GM12878 (cell line): ENCODE measurements at regions not wholly inside any gene's neighbourhood (a gene's known extent, or its start where the extent isn't known, plus 50 kb on each side); places are given as distances from the start of the nearest gene placed in this dataset.

Source experiments
- ATAC-seq: fragments of 200-7000 bp; cut with Tn5 transposase; 3 replicates; pipeline ENCODE4 v1.9.1; 2020; ENCODE audit warnings: mild to moderate bottlenecking, moderate library complexity
- BruUV-seq: library from RNA; stranded (reverse); fragments of 400-500 nt; replicated peaks from 2 replicates; lab custom pipeline; 2021; lab: Mats Ljungman, UMichigan
- CTCF ChIA-PET: fragments of 300-600 bp; sonication (Branson Sonifier 250); formaldehyde crosslinking; extraction: SDS; loops from one replicate; lab custom pipeline; 2021; ENCODE audit warnings: inconsistent platforms; lab: Yijun Ruan, JAX
- POLR2A ChIA-PET: fragments of 350-600 bp; formaldehyde crosslinking; extraction: SDS; loops from one replicate; lab custom pipeline; 2021; ENCODE audit warnings: inconsistent platforms; lab: Charles Lee
- RAD21 ChIA-PET: fragments of 300-600 bp; sonication (Branson Sonifier 250); formaldehyde crosslinking; loops from one replicate; lab custom pipeline; 2023; ENCODE audit warnings: antibody characterized with exemption; ENCODE audit not compliant: unreplicated experiment; lab: Charles Lee
- SMC1A ChIA-PET: fragments of 300-600 bp; sonication (Branson Sonifier 250); formaldehyde crosslinking; loops from one replicate; lab custom pipeline; 2023; ENCODE audit not compliant: unreplicated experiment, uncharacterized antibody; lab: Charles Lee
- DNase-seq: peaks from one replicate; pipeline ENCODE4 v3.0.0-alpha.2; 2011; ENCODE audit warnings: low read depth, low spot score
- FAIRE-seq: peaks from 3 replicates; lab custom pipeline; 2011; peaks lifted over from hg19 to GRCh38; lab: Jason Lieb, UNC
- H2AFZ ChIP-seq: 2 replicates; pipeline ENCODE4 v1.6.0; 2011; ENCODE audit warnings: low read depth, low read length, control low read depth; ENCODE audit not compliant: control insufficient read depth
- H3K27ac ChIP-seq: 2 replicates; pipeline ENCODE4 v1.5.1; 2011; ENCODE audit warnings: control low read depth; ENCODE audit not compliant: control insufficient read depth, insufficient read depth
- H3K27me3 ChIP-seq, 2 experiments: replicated peaks in 1 of 2; 2 replicates each; pipeline versions ENCODE4 v1.6.0 to v1.6.1; 2011; ENCODE audit warnings: low read length in 1 of 2; ENCODE audit not compliant: control insufficient read depth in 2 of 2, insufficient read depth in 2 of 2
- H3K36me3 ChIP-seq, 2 experiments: 2 replicates each; pipeline ENCODE4 v1.5.1; 2011; ENCODE audit warnings: low read length in 1 of 2; ENCODE audit not compliant: control insufficient read depth in 2 of 2, insufficient read depth in 2 of 2
- H3K4me1 ChIP-seq: 2 replicates; pipeline ENCODE4 v1.6.1; 2011; ENCODE audit warnings: mild to moderate bottlenecking, low read length, moderate library complexity, mixed read lengths; ENCODE audit not compliant: control insufficient read depth, insufficient read depth
- H3K4me2 ChIP-seq: 2 replicates; pipeline ENCODE4 v1.6.0; 2011; ENCODE audit warnings: control low read depth; ENCODE audit not compliant: control insufficient read depth, insufficient read depth
- H3K4me3 ChIP-seq: fragments of 200-600 bp; sonication (generic); 2 replicates; pipeline ENCODE4 v1.5.1; 2016
- H3K79me2 ChIP-seq: 2 replicates; pipeline ENCODE4 v1.6.0; 2011; ENCODE audit warnings: low read length; ENCODE audit not compliant: control insufficient read depth, insufficient read depth
- H3K9ac ChIP-seq: 2 replicates; pipeline ENCODE4 v1.8.0; 2011; ENCODE audit warnings: low read length, control low read depth, mixed read lengths; ENCODE audit not compliant: control insufficient read depth, insufficient read depth
- H3K9me3 ChIP-seq: replicated peaks from 3 replicates; pipeline ENCODE4 v1.5.1; 2011; ENCODE audit warnings: mild to moderate bottlenecking, low read length; ENCODE audit not compliant: control insufficient read depth, insufficient read depth
- H4K20me1 ChIP-seq: 2 replicates; pipeline ENCODE4 v1.6.0; 2011; ENCODE audit not compliant: control insufficient read depth, insufficient read depth
- E4F1 ChIP-seq: fragments of 450-650 bp; IDR thresholded peaks from 2 replicates; pipeline ENCODE4 v1.6.1; 2018; ENCODE audit warnings: borderline replicate concordance, mild to moderate bottlenecking; ENCODE audit not compliant: partially characterized antibody
- HCFC1 ChIP-seq: fragments of 150-350 bp; IDR thresholded peaks from 2 replicates; pipeline ENCODE4 v1.6.1; 2014; ENCODE audit warnings: low read length
- HDAC2 ChIP-seq: fragments of 200-600 bp; sonication (generic); IDR thresholded peaks from 2 replicates; pipeline ENCODE4 v1.6.1; 2017
- IRF5 ChIP-seq: fragments of 450-650 bp; IDR thresholded peaks from 2 replicates; pipeline ENCODE4 v1.6.1; 2017; ENCODE audit warnings: borderline replicate concordance
- PAX8 ChIP-seq: fragments of 450-650 bp; IDR thresholded peaks from 2 replicates; pipeline ENCODE4 v1.6.1; 2017; ENCODE audit warnings: mild to moderate bottlenecking, moderate library complexity
- POLR2AphosphoS5 ChIP-seq: IDR thresholded peaks from 2 replicates; pipeline ENCODE4 v1.6.1; 2011; ENCODE audit warnings: mild to moderate bottlenecking, low read length, inconsistent platforms
- POU2F2 ChIP-seq: IDR thresholded peaks from 3 replicates; pipeline ENCODE4 v1.6.1; 2011; ENCODE audit warnings: low read depth, mild to moderate bottlenecking, low read length, borderline replicate concordance
- SMARCA5 ChIP-seq: fragments of 450-650 bp; IDR thresholded peaks from 2 replicates; pipeline ENCODE4 v1.6.1; 2017; ENCODE audit warnings: mild to moderate bottlenecking
- SP1 ChIP-seq: IDR thresholded peaks from one replicate; pipeline ENCODE4 v1.6.1; 2011; ENCODE audit warnings: low read depth, low read length
- SUZ12 ChIP-seq: fragments of 200-600 bp; sonication (generic); IDR thresholded peaks from one replicate; pipeline ENCODE4 v1.6.1; 2018; ENCODE audit warnings: antibody characterized with exemption, mild to moderate bottlenecking; ENCODE audit not compliant: unreplicated experiment
- WRNIP1 ChIP-seq: IDR thresholded peaks from 2 replicates; pipeline ENCODE4 v1.6.1; 2011; ENCODE audit warnings: low read depth, low read length, improper control_type of control experiment, borderline replicate concordance
- ZNF687 ChIP-seq: fragments of 450-650 bp; IDR thresholded peaks from 2 replicates; pipeline ENCODE4 v1.6.1; 2017; ENCODE audit warnings: mild to moderate bottlenecking, moderate library complexity
- ZSCAN29 ChIP-seq: fragments of 450-650 bp; IDR thresholded peaks from 2 replicates; pipeline ENCODE4 v1.6.1; 2017; ENCODE audit warnings: mild to moderate bottlenecking, moderate library complexity
- WGBS: methylation state at CpG from one replicate; pipeline ENCODE4 v1.1.6; 2016; ENCODE audit warnings: low lambda C conversion rate; ENCODE audit not compliant: insufficient replicate concordance, insufficient coverage; ENCODE audit errors: missing lambda C conversion rate; 5-methylcytosine and 5-hydroxymethylcytosine counted together
- in situ Hi-C: fragments of 300-500 bp; cut with MboI; formaldehyde crosslinking; loops from 9 replicates; pipeline ENCODE4 v1.14.3; 2018; ENCODE audit warnings: mixed read lengths
- intact Hi-C: fragments of 100-400 bp; cut with micrococcal nuclease; formaldehyde crosslinking; loops from one replicate; pipeline ENCODE4 v1.14.2; 2022; ENCODE audit not compliant: unreplicated experiment
- TF ChIP-seq, protein P1 (sequence below): IDR thresholded peaks from 2 replicates; pipeline ENCODE4 v1.6.1; 2011; ENCODE audit warnings: low read depth, low read length, improper control_type of control experiment, borderline replicate concordance
- TF ChIP-seq, protein P2 (sequence below): IDR thresholded peaks from 2 replicates; pipeline ENCODE4 v1.6.1; 2012; ENCODE audit warnings: low read depth, low read length, improper control_type of control experiment

DNA sequence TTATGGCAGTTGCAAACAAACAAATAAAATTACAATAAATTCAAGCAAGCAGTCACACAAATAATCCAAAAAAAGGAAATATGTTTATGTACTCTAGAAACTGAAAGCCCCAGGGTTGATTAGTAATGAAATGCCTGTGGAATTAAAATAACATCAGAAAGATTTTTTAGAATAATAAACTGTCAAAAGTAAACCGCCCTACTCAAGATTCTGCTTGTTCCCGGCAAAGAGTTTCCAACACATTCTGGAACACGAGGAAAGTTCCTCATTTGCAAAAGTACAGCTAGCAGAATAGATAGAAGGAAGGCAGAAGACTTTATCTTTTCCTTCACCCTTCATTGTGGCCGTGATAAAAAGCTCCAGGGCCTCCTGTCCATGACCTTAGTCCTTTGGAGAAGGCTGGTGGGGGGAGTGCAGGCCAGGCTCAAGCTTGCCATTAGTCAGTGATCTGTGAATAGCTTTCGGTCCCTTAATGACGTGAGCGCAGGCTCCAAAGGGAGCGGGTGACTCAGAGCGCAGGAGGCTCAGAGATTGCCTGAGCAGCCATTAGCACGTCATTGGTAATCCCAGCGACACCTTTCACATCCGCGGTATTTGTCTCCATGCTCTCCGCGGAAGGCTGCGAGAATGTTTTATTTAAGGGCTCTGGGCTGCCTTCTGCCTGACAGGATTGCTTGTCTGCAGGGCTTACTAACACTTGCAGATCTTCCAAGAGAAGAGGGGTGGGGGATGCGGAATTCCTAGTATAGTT, 458.3 kb downstream of the METTL15 start:
- WGBS = 28% methylated on average over 17 of the region's 17 CpGs
- FAIRE-seq = no peak
- ChIA-PET RAD21 (no interaction called here), CTCF (no interaction called here), POLR2A (no interaction called here), SMC1A (interaction anchor here (0.9 kb wide), 1 partner anchor 13 kb away, joined by 4 read pairs; no protein-coding TSS in a partner anchor)
- Histone ChIP-seq H3K4me1 (no peaks in the 10 kb centered on the region), H3K27me3 (no peaks in the 10 kb centered on the region), H3K4me2 (no peak overlapping the region), H3K4me3 (no peak overlapping the region), H3K36me3 (no peaks in the 10 kb centered on the region), H3K27ac (no peak overlapping the region), H4K20me1 (no peaks in the 10 kb centered on the region), H3K9me3 (no peaks in the 10 kb centered on the region), H3K79me2 (no peaks in the 10 kb centered on the region), H2AFZ (no peak overlapping the region), H3K9ac (no peak overlapping the region)
- no peak for DNase-seq
- ATAC-seq = no peak
- intact Hi-C loops = no loop called here
- in situ Hi-C loops = no loop called here
- no TSS peak for BruUV-seq
- no peak for TF ChIP-seq SP1
- TF ChIP-seq, protein P1, sequence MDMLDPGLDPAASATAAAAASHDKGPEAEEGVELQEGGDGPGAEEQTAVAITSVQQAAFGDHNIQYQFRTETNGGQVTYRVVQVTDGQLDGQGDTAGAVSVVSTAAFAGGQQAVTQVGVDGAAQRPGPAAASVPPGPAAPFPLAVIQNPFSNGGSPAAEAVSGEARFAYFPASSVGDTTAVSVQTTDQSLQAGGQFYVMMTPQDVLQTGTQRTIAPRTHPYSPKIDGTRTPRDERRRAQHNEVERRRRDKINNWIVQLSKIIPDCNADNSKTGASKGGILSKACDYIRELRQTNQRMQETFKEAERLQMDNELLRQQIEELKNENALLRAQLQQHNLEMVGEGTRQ = no peak
- no peak for TF ChIP-seq ZNF687
- no peak for TF ChIP-seq HDAC2
- TF ChIP-seq, protein P2, sequence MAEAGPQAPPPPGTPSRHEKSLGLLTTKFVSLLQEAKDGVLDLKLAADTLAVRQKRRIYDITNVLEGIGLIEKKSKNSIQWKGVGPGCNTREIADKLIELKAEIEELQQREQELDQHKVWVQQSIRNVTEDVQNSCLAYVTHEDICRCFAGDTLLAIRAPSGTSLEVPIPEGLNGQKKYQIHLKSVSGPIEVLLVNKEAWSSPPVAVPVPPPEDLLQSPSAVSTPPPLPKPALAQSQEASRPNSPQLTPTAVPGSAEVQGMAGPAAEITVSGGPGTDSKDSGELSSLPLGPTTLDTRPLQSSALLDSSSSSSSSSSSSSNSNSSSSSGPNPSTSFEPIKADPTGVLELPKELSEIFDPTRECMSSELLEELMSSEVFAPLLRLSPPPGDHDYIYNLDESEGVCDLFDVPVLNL = no peak
- no peak for TF ChIP-seq E4F1
- TF ChIP-seq IRF5 = no peak
- no peak for TF ChIP-seq POLR2AphosphoS5
- no peak for TF ChIP-seq SUZ12
- no peak for TF ChIP-seq POU2F2
- TF ChIP-seq PAX8 = no peak
- TF ChIP-seq SMARCA5 = no peak
- no peak for TF ChIP-seq HCFC1
- no peak for TF ChIP-seq WRNIP1
- no peak for TF ChIP-seq ZSCAN29
